Liver (tissue), 8 donors: ENCODE measurements at regions not wholly inside any gene's neighbourhood (a gene's known extent, or its start where the extent isn't known, plus 50 kb on each side); places are given as distances from the start of the nearest gene placed in this dataset.

Experiments
- DNase-seq: peaks from one replicate; pipeline ENCODE4 v3.0.0-alpha.2; 2017; ENCODE audit warnings: low spot score
- H3K27ac ChIP-seq, 2 donors: one replicate each; pipeline ENCODE4 v1.7.0; 2013; ENCODE audit warnings: inconsistent platforms in 2 of 2, low read length in 2 of 2, control low read depth in 1 of 2, low read depth in 1 of 2, mild to moderate bottlenecking in 1 of 2
- H3K27me3 ChIP-seq, 4 donors: one replicate each; pipeline versions ENCODE4 v1.6.1 to v1.7.0; 2013; ENCODE audit warnings: low read length in 3 of 4, inconsistent platforms in 1 of 4, mild to moderate bottlenecking in 1 of 4, moderate library complexity in 1 of 4; ENCODE audit not compliant: control insufficient read depth in 4 of 4, insufficient read depth in 4 of 4
- H3K36me3 ChIP-seq, 4 donors: one replicate each; pipeline versions ENCODE4 v1.6.1 to v1.7.0; 2013; ENCODE audit warnings: low read length in 3 of 4, mild to moderate bottlenecking in 3 of 4, low read depth in 1 of 4, moderate library complexity in 1 of 4; ENCODE audit not compliant: control insufficient read depth in 4 of 4, insufficient read depth in 3 of 4
- H3K4me1 ChIP-seq, 4 donors: one replicate each; pipeline versions ENCODE4 v1.6.1 to v1.7.0; 2013; ENCODE audit warnings: low read length in 3 of 4, mild to moderate bottlenecking in 3 of 4, moderate library complexity in 1 of 4; ENCODE audit not compliant: control insufficient read depth in 4 of 4, insufficient read depth in 4 of 4
- H3K4me3 ChIP-seq, 3 donors: one replicate each; pipeline versions ENCODE4 v1.6.1 to v1.7.0; 2013; ENCODE audit warnings: low read length in 3 of 3, control low read depth in 1 of 3, low read depth in 1 of 3, mild to moderate bottlenecking in 1 of 3
- H3K9ac ChIP-seq, 2 donors: one replicate each; pipeline ENCODE4 v1.7.0; 2013; ENCODE audit warnings: low read length in 2 of 2, mild to moderate bottlenecking in 2 of 2, moderate library complexity in 2 of 2, control low read depth in 1 of 2, low read depth in 1 of 2
- H3K9me3 ChIP-seq, 4 donors: one replicate each; pipeline versions ENCODE4 v1.6.1 to v1.7.0; 2013; ENCODE audit warnings: low read length in 3 of 4; ENCODE audit not compliant: control insufficient read depth in 4 of 4
- CTCF ChIP-seq: fragments of 150-350 bp; IDR thresholded peaks from 2 replicates; pipeline ENCODE4 v1.5.1; 2017; ENCODE audit warnings: improper control_type of control experiment, low read depth, low read length; ENCODE audit not compliant: missing input control
- EGR1 ChIP-seq, 2 donors: IDR thresholded peaks; 2 replicates each; pipeline ENCODE4 v1.6.1; 2016 to 2018; ENCODE audit warnings: antibody characterized with exemption in 2 of 2, low read depth in 2 of 2
- FOXA1 ChIP-seq: IDR thresholded peaks from 2 replicates; pipeline ENCODE4 v1.6.1; 2016; ENCODE audit warnings: antibody characterized with exemption
- FOXA2 ChIP-seq: IDR thresholded peaks from 2 replicates; pipeline ENCODE4 v1.6.1; 2016; ENCODE audit warnings: antibody characterized with exemption
- GABPA ChIP-seq, 2 donors: IDR thresholded peaks in 1 of 2; conservative IDR thresholded peaks in 1 of 2; 2 replicates each; pipeline ENCODE4 v1.6.1; 2016; ENCODE audit warnings: antibody characterized with exemption in 2 of 2, mild to moderate bottlenecking in 1 of 2, moderate library complexity in 1 of 2
- HNF4A ChIP-seq, 2 donors: conservative IDR thresholded peaks; 2 replicates each; pipeline ENCODE4 v1.6.1; 2016; ENCODE audit warnings: antibody characterized with exemption in 2 of 2, mild to moderate bottlenecking in 2 of 2
- HNF4G ChIP-seq: IDR thresholded peaks from 2 replicates; pipeline ENCODE4 v1.6.1; 2016; ENCODE audit warnings: antibody characterized with exemption
- JUND ChIP-seq, 2 donors: IDR thresholded peaks; 2 replicates each; pipeline ENCODE4 v1.6.1; 2016; ENCODE audit warnings: antibody characterized with exemption in 2 of 2
- MAX ChIP-seq: IDR thresholded peaks from 2 replicates; pipeline ENCODE4 v1.6.1; 2016; ENCODE audit warnings: antibody characterized with exemption
- NR2F2 ChIP-seq: IDR thresholded peaks from 2 replicates; pipeline ENCODE4 v1.6.1; 2016; ENCODE audit warnings: antibody characterized with exemption
- RAD21 ChIP-seq, 2 donors: IDR thresholded peaks; 2 replicates each; pipeline ENCODE4 v1.6.1; 2016; ENCODE audit warnings: antibody characterized with exemption in 2 of 2, mild to moderate bottlenecking in 2 of 2
- REST ChIP-seq: IDR thresholded peaks from 2 replicates; pipeline ENCODE4 v1.6.1; 2016; ENCODE audit warnings: antibody characterized with exemption, mild to moderate bottlenecking
- RXRA ChIP-seq, 2 donors: IDR thresholded peaks; 2 replicates each; pipeline ENCODE4 v1.6.1; 2017 to 2018; ENCODE audit warnings: antibody characterized with exemption in 2 of 2, mild to moderate bottlenecking in 1 of 2
- SP1 ChIP-seq: IDR thresholded peaks from 2 replicates; pipeline ENCODE4 v1.6.1; 2018; ENCODE audit warnings: antibody characterized with exemption, mild to moderate bottlenecking
- TAF1 ChIP-seq: conservative IDR thresholded peaks from 2 replicates; pipeline ENCODE4 v1.6.1; 2016; ENCODE audit warnings: antibody characterized with exemption, mild to moderate bottlenecking
- YY1 ChIP-seq: IDR thresholded peaks from 2 replicates; pipeline ENCODE4 v1.6.1; 2016; ENCODE audit warnings: antibody characterized with exemption, mild to moderate bottlenecking
- WGBS: extraction: QIAGEN DNeasy Blood & Tissue Kit; methylation state at CpG from one replicate; pipeline ENCODE4 v1.1.7; 2013; 5-methylcytosine and 5-hydroxymethylcytosine counted together
- TF ChIP-seq, protein P1 (sequence below): IDR thresholded peaks from 2 replicates; pipeline ENCODE4 v1.6.1; 2016; ENCODE audit warnings: antibody characterized with exemption
- TF ChIP-seq, protein P2 (sequence below): IDR thresholded peaks from 2 replicates; pipeline ENCODE4 v1.6.1; 2016; ENCODE audit warnings: antibody characterized with exemption
- donor health status: healthy.
- donor health status: healthy.
- donor health status: healthy.
- donor health status: healthy.
- donor health status: healthy.

- WGBS, result 63% methylated on average over 7 of the region's 7 CpGs
- no peaks in the 10 kb centered on the region for H3K4me1 ChIP-seq
- no peak for DNase-seq
- no peak overlapping the region for H3K9ac ChIP-seq
- H3K9me3 ChIP-seq, result no peaks in the 10 kb centered on the region
- no peak overlapping the region for H3K27ac ChIP-seq
- H3K36me3 ChIP-seq, result no peaks in the 10 kb centered on the region
- no peak overlapping the region for H3K4me3 ChIP-seq
- H3K27me3 ChIP-seq, result no peaks in the 10 kb centered on the region
- no peak for TF ChIP-seq CTCF
- no peak for TF ChIP-seq YY1
- TF ChIP-seq TAF1, result no peak
- TF ChIP-seq REST, result no peak
- TF ChIP-seq JUND (IDR thresholded peaks at IDR 0.05), result no peak
- TF ChIP-seq SP1, result no peak
- no peak for TF ChIP-seq HNF4G
- TF ChIP-seq HNF4A (conservative IDR thresholded peaks at IDR 0.05), result no peak
- no peak for TF ChIP-seq GABPA (IDR thresholded peaks at IDR 0.05 in 1 of 2, conservative IDR thresholded peaks at IDR 0.05 in 1 of 2)
- no peak for TF ChIP-seq EGR1 (IDR thresholded peaks at IDR 0.05; ENCODE audit: low read depth in 2 of 2)
Observed at GRCh38 chr2:235235977-235236767, 257.7 kb upstream of the AGAP1 start.

GRCh38 chr2:235238537-235238936 is 255.3 kb upstream of the AGAP1 start:
- TF ChIP-seq, protein P1, sequence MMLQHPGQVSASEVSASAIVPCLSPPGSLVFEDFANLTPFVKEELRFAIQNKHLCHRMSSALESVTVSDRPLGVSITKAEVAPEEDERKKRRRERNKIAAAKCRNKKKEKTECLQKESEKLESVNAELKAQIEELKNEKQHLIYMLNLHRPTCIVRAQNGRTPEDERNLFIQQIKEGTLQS, result no peak
- TF ChIP-seq GABPA (IDR thresholded peaks at IDR 0.05 in 1 of 2, conservative IDR thresholded peaks at IDR 0.05 in 1 of 2) (no peak), MAX (no peak), RAD21 (IDR thresholded peaks at IDR 0.05) (no peak), NR2F2 (no peak), YY1 (no peak), HNF4G (no peak), EGR1 (IDR thresholded peaks at IDR 0.05; ENCODE audit: low read depth in 2 of 2) (no peak), HNF4A (conservative IDR thresholded peaks at IDR 0.05) (no peak), REST (no peak), TAF1 (no peak), SP1 (no peak), RXRA (IDR thresholded peaks at IDR 0.05) (no peak), FOXA2 (no peak), FOXA1 (no peak)
- TF ChIP-seq, protein P2, sequence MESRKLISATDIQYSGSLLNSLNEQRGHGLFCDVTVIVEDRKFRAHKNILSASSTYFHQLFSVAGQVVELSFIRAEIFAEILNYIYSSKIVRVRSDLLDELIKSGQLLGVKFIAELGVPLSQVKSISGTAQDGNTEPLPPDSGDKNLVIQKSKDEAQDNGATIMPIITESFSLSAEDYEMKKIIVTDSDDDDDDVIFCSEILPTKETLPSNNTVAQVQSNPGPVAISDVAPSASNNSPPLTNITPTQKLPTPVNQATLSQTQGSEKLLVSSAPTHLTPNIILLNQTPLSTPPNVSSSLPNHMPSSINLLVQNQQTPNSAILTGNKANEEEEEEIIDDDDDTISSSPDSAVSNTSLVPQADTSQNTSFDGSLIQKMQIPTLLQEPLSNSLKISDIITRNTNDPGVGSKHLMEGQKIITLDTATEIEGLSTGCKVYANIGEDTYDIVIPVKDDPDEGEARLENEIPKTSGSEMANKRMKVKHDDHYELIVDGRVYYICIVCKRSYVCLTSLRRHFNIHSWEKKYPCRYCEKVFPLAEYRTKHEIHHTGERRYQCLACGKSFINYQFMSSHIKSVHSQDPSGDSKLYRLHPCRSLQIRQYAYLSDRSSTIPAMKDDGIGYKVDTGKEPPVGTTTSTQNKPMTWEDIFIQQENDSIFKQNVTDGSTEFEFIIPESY, result no peak
- Histone ChIP-seq H3K27ac (no peak overlapping the region), H3K9ac (no peak overlapping the region), H3K27me3 (no peaks in the 10 kb centered on the region), H3K9me3 (no peaks in the 10 kb centered on the region), H3K4me1 (no peaks in the 10 kb centered on the region), H3K4me3 (no peak overlapping the region), H3K36me3 (no peaks in the 10 kb centered on the region)
- WGBS, result 33% methylated on average over 3 of the region's 3 CpGs
- DNase-seq, result no peak
